BE2C (cell line): ENCODE measurements at regions not wholly inside any gene's neighbourhood (a gene's known extent, or its start where the extent isn't known, plus 50 kb on each side); places are given as distances from the start of the nearest gene placed in this dataset.
"Not testable (repeated sequence)": the region's sequence is repeated elsewhere in the genome, so short reads cannot be mapped to it uniquely, and the experiment has no call there.

Experiments used
- DNase-seq: peaks from one replicate; pipeline ENCODE4 v3.0.0-alpha.2; 2020
- H3K27me3 ChIP-seq: fragments of 250-450 bp; sonication (Bioruptor Pico); 2 replicates; pipeline ENCODE4 v1.5.1; 2020; ENCODE audit warnings: mild to moderate bottlenecking
- H3K36me3 ChIP-seq: fragments of 250-450 bp; sonication (Bioruptor Pico); 2 replicates; pipeline ENCODE4 v1.5.1; 2020; ENCODE audit warnings: mild to moderate bottlenecking
- H3K4me1 ChIP-seq: fragments of 250-450 bp; sonication (Bioruptor Pico); 2 replicates; pipeline ENCODE4 v1.5.1; 2020
- H3K4me3 ChIP-seq: 2 replicates; pipeline ENCODE4 v1.5.1; 2011; ENCODE audit warnings: low read depth, low read length
- H3K9me3 ChIP-seq: fragments of 250-450 bp; sonication (Bioruptor Pico); 2 replicates; pipeline ENCODE4 v1.5.1; 2020
- TF ChIP-seq, protein P1 (sequence below): IDR thresholded peaks from 2 replicates; pipeline ENCODE4 v1.5.1; 2012; ENCODE audit warnings: mild to moderate bottlenecking, low read depth, low read length

DNA sequence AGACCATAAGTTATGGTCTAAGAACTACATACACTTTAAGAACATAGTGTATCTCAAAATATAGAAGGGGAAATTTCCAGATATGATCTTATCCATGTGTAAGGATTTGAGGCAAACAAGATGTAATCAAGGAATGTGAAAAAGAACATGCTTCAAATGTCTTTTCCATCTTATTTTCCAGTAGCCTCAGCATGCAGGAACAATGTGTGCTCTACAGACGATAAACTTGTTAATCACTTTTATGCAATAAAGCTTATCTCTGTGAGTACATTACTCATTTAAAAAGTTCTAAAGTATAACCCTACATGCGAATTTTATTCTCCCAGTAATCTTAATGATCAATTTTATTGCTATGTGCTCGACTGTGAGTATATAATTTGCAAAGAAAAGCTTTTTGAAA lies 185.2 kb downstream of the ALDH8A1 start:
- Histone ChIP-seq H3K9me3 (no peaks in the 10 kb centered on the region), H3K4me1 (no peaks in the 10 kb centered on the region; the same call in 1 of the 2 replicates), H3K27me3 (no peaks in the 10 kb centered on the region), H3K36me3 (no peaks in the 10 kb centered on the region), H3K4me3 (no peak overlapping the region)
- no peak for DNase-seq
- TF ChIP-seq, protein P1, sequence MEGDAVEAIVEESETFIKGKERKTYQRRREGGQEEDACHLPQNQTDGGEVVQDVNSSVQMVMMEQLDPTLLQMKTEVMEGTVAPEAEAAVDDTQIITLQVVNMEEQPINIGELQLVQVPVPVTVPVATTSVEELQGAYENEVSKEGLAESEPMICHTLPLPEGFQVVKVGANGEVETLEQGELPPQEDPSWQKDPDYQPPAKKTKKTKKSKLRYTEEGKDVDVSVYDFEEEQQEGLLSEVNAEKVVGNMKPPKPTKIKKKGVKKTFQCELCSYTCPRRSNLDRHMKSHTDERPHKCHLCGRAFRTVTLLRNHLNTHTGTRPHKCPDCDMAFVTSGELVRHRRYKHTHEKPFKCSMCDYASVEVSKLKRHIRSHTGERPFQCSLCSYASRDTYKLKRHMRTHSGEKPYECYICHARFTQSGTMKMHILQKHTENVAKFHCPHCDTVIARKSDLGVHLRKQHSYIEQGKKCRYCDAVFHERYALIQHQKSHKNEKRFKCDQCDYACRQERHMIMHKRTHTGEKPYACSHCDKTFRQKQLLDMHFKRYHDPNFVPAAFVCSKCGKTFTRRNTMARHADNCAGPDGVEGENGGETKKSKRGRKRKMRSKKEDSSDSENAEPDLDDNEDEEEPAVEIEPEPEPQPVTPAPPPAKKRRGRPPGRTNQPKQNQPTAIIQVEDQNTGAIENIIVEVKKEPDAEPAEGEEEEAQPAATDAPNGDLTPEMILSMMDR: no peak

DNA sequence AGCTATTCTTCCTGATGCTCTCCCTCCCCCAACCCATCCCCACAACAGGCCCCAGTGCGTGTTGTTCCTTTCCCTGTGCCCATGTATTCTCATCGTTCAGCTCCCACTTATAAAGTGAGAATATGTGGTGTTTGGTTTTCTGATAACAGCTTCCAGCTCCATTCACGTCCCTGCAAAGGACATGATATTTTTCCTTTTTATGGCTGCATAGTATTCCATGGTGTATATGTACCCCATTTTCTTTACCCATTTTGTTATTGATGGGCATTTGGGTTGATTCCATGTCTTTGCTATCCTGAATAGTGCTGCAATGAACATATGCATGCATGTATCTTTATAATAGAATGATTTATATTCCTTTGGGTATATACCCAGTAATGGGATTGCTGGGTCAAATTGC lies 186.3 kb downstream of the ALDH8A1 start:
- DNase-seq, H3K36me3 ChIP-seq, H3K4me3 ChIP-seq, H3K9me3 ChIP-seq, H3K27me3 ChIP-seq, H3K4me1 ChIP-seq: not testable (repeated sequence)

- DNase-seq: no peak
- TF ChIP-seq, protein P1: no peak
- Histone ChIP-seq H3K4me3 (no peak overlapping the region), H3K27me3 (no peaks in the 10 kb centered on the region), H3K9me3 (no peaks in the 10 kb centered on the region), H3K4me1 (no peaks in the 10 kb centered on the region), H3K36me3 (no peaks in the 10 kb centered on the region)
These were observed 191.3 kb downstream of the ALDH8A1 start for GRCh38 chr6:134758621-134759020.

GRCh38 chr6:134757911-134758361 lies 192.0 kb downstream of the ALDH8A1 start:
- Histone ChIP-seq H3K36me3 (no peaks in the 10 kb centered on the region), H3K4me3 (no peak overlapping the region), H3K9me3 (no peaks in the 10 kb centered on the region), H3K27me3 (no peaks in the 10 kb centered on the region), H3K4me1 (peaks cover 2% of the 10 kb centered on the region; the same call in 1 of the 2 replicates)
- TF ChIP-seq, protein P1: no peak
- no peak for DNase-seq

DNA sequence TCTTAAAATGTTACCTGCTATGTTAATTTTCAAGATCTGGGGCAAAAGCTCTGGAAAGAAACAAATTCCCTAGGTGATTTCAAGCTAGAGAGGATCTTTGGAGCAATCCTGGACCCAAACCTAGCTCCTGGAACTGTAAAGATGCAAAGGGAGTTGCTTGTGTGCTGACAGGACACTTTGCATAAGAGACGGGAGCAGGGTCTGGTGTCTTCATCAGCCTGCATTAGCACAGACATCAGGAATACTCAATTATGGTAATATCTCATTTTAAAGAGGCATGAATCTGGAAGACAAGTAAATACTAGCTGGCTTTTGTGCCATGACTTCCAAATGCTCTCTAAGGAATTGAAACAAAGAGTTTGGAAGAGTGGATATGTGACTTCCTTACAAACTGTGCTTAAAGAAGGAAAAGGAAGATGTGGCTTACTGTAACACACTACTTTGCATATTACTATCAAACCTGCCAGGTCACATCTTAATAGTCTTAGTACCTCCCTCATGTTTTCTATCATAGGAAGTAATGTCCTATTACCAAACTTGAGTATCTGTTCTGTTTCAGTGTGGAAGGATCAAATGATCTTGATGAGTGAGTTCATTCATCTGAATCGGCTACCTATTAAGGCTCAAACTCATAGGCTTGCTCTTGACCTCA lies 193.4 kb downstream of the ALDH8A1 start:
- peaks cover 7% of the 10 kb centered on the region for H3K4me1 ChIP-seq
- no peaks in the 10 kb centered on the region for H3K27me3 ChIP-seq
- no peak for DNase-seq
- no peaks in the 10 kb centered on the region for H3K9me3 ChIP-seq
- no peak overlapping the region for H3K4me3 ChIP-seq
- no peaks in the 10 kb centered on the region for H3K36me3 ChIP-seq
- TF ChIP-seq, protein P1: no peak

GRCh38 chr6:134754013-134754690 lies 195.7 kb downstream of the ALDH8A1 start:
- Histone ChIP-seq H3K27me3 (no peaks in the 10 kb centered on the region), H3K9me3 (no peaks in the 10 kb centered on the region), H3K4me1 (peaks cover 7% of the 10 kb centered on the region), H3K36me3 (no peaks in the 10 kb centered on the region), H3K4me3 (no peak overlapping the region)
- no peak for DNase-seq
- TF ChIP-seq, protein P1: no peak
